K562 (cell line): ENCODE measurements at regions not wholly inside any gene's neighbourhood (a gene's known extent, or its start where the extent isn't known, plus 50 kb on each side); places are given as distances from the start of the nearest gene placed in this dataset.

Experiments
- ATAC-seq: fragments of 200-7000 bp; cut with Tn5 transposase; 3 replicates; pipeline ENCODE4 v1.9.1; 2020; ENCODE audit warnings: moderate library complexity
- BruUV-seq: library from RNA; stranded (reverse); fragments of 400-500 nt; replicated peaks from 2 replicates; lab custom pipeline; 2021; lab: Mats Ljungman, UMichigan
- CTCF ChIA-PET: fragments of 300-600 bp; formaldehyde crosslinking; extraction: SDS; loops from one replicate; lab custom pipeline; 2021; ENCODE audit warnings: low intra/inter-chr PET ratio; lab: Yijun Ruan, JAX
- POLR2A ChIA-PET: fragments of 300-600, 350-650 bp; sonication (Branson Sonifier 250); formaldehyde crosslinking; extraction: SDS; loops from one replicate; lab custom pipeline; 2021; ENCODE audit warnings: antibody characterized with exemption, inconsistent platforms; lab: Yijun Ruan, JAX
- DNase-seq, 4 experiments: peaks; one replicate each; pipeline versions ENCODE4 v3.0.0 to v3.0.0-alpha.2; 2011 to 2018; ENCODE audit warnings: low spot score in 3 of 4, mixed read lengths in 3 of 4; ENCODE audit errors: extremely low read depth in 1 of 4
- FAIRE-seq: peaks from 2 replicates; lab custom pipeline; 2011; peaks lifted over from hg19 to GRCh38; lab: Jason Lieb, UNC
- H2AFZ ChIP-seq: 2 replicates; pipeline ENCODE4 v1.6.0; 2011; ENCODE audit warnings: low read depth, low read length, control low read depth, inconsistent platforms
- H3K27ac ChIP-seq: fragments of 200-600 bp; 3 replicates; pipeline ENCODE4 v1.8.0; 2011; ENCODE audit warnings: low read depth, mild to moderate bottlenecking, control low read depth, inconsistent platforms, low read length, moderate library complexity, mixed read lengths; ENCODE audit errors: extremely low read depth
- H3K27me3 ChIP-seq, 2 experiments: fragments of 300-600 bp in 1 of 2; 2 replicates in 1 of 2; 3 replicates in 1 of 2; pipeline versions ENCODE4 v1.6.0 to v1.8.0; 2011; ENCODE audit warnings: inconsistent platforms in 2 of 2, low read length in 2 of 2, mild to moderate bottlenecking in 1 of 2, mixed read lengths in 1 of 2, moderate library complexity in 1 of 2; ENCODE audit not compliant: control insufficient read depth in 2 of 2, insufficient read depth in 2 of 2
- H3K36me3 ChIP-seq: fragments of 300-600 bp; 3 replicates; pipeline ENCODE4 v1.8.0; 2011; ENCODE audit warnings: mild to moderate bottlenecking, low read length, inconsistent platforms; ENCODE audit not compliant: control insufficient read depth, insufficient read depth
- H3K4me1 ChIP-seq, 2 experiments: fragments of 200-600 bp in 1 of 2; replicated peaks in 1 of 2; 2 replicates in 1 of 2; 3 replicates in 1 of 2; pipeline versions ENCODE4 v1.5.1 to v1.8.0; 2011; ENCODE audit warnings: inconsistent platforms in 2 of 2, low read length in 2 of 2, mild to moderate bottlenecking in 1 of 2, mixed read lengths in 1 of 2, moderate library complexity in 1 of 2; ENCODE audit not compliant: control insufficient read depth in 2 of 2, insufficient read depth in 2 of 2
- H3K4me2 ChIP-seq: 2 replicates; pipeline ENCODE4 v1.6.1; 2011; ENCODE audit warnings: low read length, control low read depth, inconsistent platforms, mixed read lengths; ENCODE audit not compliant: insufficient read depth
- H3K4me3 ChIP-seq: fragments of 200-600 bp; sonication (generic), shearing (Covaris generic); 2 replicates; pipeline ENCODE4 v1.5.1; 2016; ENCODE audit warnings: control low read depth, inconsistent platforms
- H3K79me2 ChIP-seq: fragments of 200-600 bp; 3 replicates; pipeline ENCODE4 v1.8.0; 2011; ENCODE audit warnings: low read length, inconsistent platforms; ENCODE audit not compliant: control insufficient read depth, insufficient read depth
- H3K9ac ChIP-seq, 2 experiments: 2 replicates each; pipeline versions ENCODE4 v1.6.0 to v1.6.1; 2011; ENCODE audit warnings: low read depth in 2 of 2, low read length in 2 of 2, control low read depth in 1 of 2, inconsistent platforms in 1 of 2, mild to moderate bottlenecking in 1 of 2, mixed read lengths in 1 of 2; ENCODE audit not compliant: insufficient read depth in 1 of 2
- H3K9me1 ChIP-seq: one replicate; pipeline ENCODE4 v1.6.0; 2011; ENCODE audit warnings: inconsistent platforms, mild to moderate bottlenecking, low read length, moderate library complexity; ENCODE audit not compliant: control insufficient read depth, insufficient read depth
- H3K9me3 ChIP-seq: replicated peaks from 2 replicates; pipeline ENCODE4 v1.5.1; 2011; ENCODE audit warnings: low read depth, low read length, inconsistent platforms; ENCODE audit not compliant: control insufficient read depth, insufficient read depth
- H4K20me1 ChIP-seq: replicated peaks from 2 replicates; pipeline ENCODE4 v1.6.1; 2011; ENCODE audit warnings: low read length, inconsistent platforms, mixed read lengths; ENCODE audit not compliant: control insufficient read depth, insufficient read depth
- CBX3 ChIP-seq, 2 experiments: IDR thresholded peaks; 1 replicate in 1 of 2; 2 replicates in 1 of 2; pipeline ENCODE4 v1.6.1; 2012; ENCODE audit warnings: inconsistent platforms in 2 of 2, low read length in 2 of 2, borderline replicate concordance in 1 of 2, control low read depth in 1 of 2
- EGR1 ChIP-seq: fragments of 450-650 bp; conservative IDR thresholded peaks from 2 replicates; pipeline ENCODE4 v1.6.1; 2017; ENCODE audit warnings: mild to moderate bottlenecking
- GABPA ChIP-seq: fragments of 200-800 bp; sonication (Bioruptor generic); conservative IDR thresholded peaks from 2 replicates; pipeline ENCODE4 v1.6.1; 2016; ENCODE audit warnings: low read depth, missing genetic modification characterization, missing compliant biosample characterization
- GTF2E2 ChIP-seq: fragments of 200-800 bp; sonication (Bioruptor generic); IDR thresholded peaks from 2 replicates; pipeline ENCODE4 v1.6.1; 2016; ENCODE audit warnings: missing genetic modification characterization, missing compliant biosample characterization
- KAT2B ChIP-seq: IDR thresholded peaks from one replicate; pipeline ENCODE4 v1.6.1; 2012; ENCODE audit warnings: low read depth, mild to moderate bottlenecking, control low read depth, inconsistent platforms, low read length, moderate library complexity
- NFIC ChIP-seq: fragments of 450-650 bp; IDR thresholded peaks from 2 replicates; pipeline ENCODE4 v1.6.1; 2017; ENCODE audit warnings: mild to moderate bottlenecking, inconsistent platforms
- NRF1 ChIP-seq, 2 experiments: fragments of 450-650 bp; IDR thresholded peaks in 1 of 2; conservative IDR thresholded peaks in 1 of 2; 2 replicates each; pipeline ENCODE4 v1.6.1; 2014; ENCODE audit warnings: mild to moderate bottlenecking in 2 of 2
- PHF8 ChIP-seq: fragments of 200-600 bp; sonication (generic); IDR thresholded peaks from 2 replicates; pipeline ENCODE4 v1.6.1; 2012; ENCODE audit warnings: mixed run types, mild to moderate bottlenecking, inconsistent platforms, low read length, moderate library complexity, borderline replicate concordance
- RFX1 ChIP-seq: fragments of 450-650 bp; IDR thresholded peaks from 2 replicates; pipeline ENCODE4 v1.6.1; 2016; ENCODE audit warnings: mild to moderate bottlenecking, moderate library complexity
- TBL1XR1 ChIP-seq, 2 experiments: IDR thresholded peaks; 2 replicates each; pipeline ENCODE4 v1.6.1; 2012; ENCODE audit warnings: improper control_type of control experiment in 2 of 2, low read length in 2 of 2, mild to moderate bottlenecking in 1 of 2
- ZBTB1 ChIP-seq: sonication (generic); formaldehyde crosslinking; IDR thresholded peaks from 2 replicates; pipeline ENCODE4 v1.8.1; 2023; ENCODE audit warnings: missing genetic modification reagents, low read depth, mild to moderate bottlenecking, borderline replicate concordance
- ZNF311 ChIP-seq: fragments of 250-450 bp; sonication (Bioruptor Pico); IDR thresholded peaks from 2 replicates; pipeline ENCODE4 v1.4.0; 2020; ENCODE audit warnings: mild to moderate bottlenecking, moderate library complexity
- ZNF507 ChIP-seq: conservative IDR thresholded peaks from 2 replicates; pipeline ENCODE4 v1.6.1; 2017; ENCODE audit warnings: missing genetic modification characterization, missing compliant biosample characterization
- WGBS: fragments of 100-300 bp; shearing (Covaris generic); methylation state at CpG from one replicate; pipeline ENCODE4 v1.1.6; 2016; ENCODE audit warnings: low coverage, mixed read lengths; ENCODE audit not compliant: insufficient coverage; ENCODE audit errors: missing lambda C conversion rate; 5-methylcytosine and 5-hydroxymethylcytosine counted together
- in situ Hi-C: fragments of 300-500 bp; cut with MboI; formaldehyde crosslinking; loops from 4 replicates; pipeline ENCODE4 v1.15.0; 2018; ENCODE audit warnings: inconsistent platforms, mixed read lengths
- intact Hi-C: fragments of 100-400 bp; cut with micrococcal nuclease; formaldehyde crosslinking; loops from 2 replicates; pipeline ENCODE4 v1.14.2; 2022
- TF ChIP-seq, protein P1 (sequence below): sonication (generic); formaldehyde crosslinking; IDR thresholded peaks from 2 replicates; pipeline ENCODE4 v1.8.0; 2022; ENCODE audit warnings: missing genetic modification reagents, mild to moderate bottlenecking, moderate library complexity, borderline replicate concordance
- TF ChIP-seq, protein P2 (sequence below), 2 experiments: fragments of 450-650 bp; conservative IDR thresholded peaks; 2 replicates each; pipeline ENCODE4 v1.6.1; 2017; ENCODE audit warnings: mild to moderate bottlenecking in 2 of 2, moderate library complexity in 2 of 2
- TF ChIP-seq, protein P3 (sequence below): fragments of 450-650 bp; formaldehyde crosslinking; IDR thresholded peaks from 2 replicates; pipeline ENCODE4 v1.4.0; 2020; ENCODE audit warnings: mild to moderate bottlenecking, moderate library complexity
- TF ChIP-seq, protein P4 (sequence below): IDR thresholded peaks from 2 replicates; pipeline ENCODE4 v1.6.1; 2011; ENCODE audit warnings: borderline replicate concordance, low read depth, mild to moderate bottlenecking, moderate library complexity, low read length; ENCODE audit not compliant: insufficient read depth, poor library complexity, severe bottlenecking

DNA sequence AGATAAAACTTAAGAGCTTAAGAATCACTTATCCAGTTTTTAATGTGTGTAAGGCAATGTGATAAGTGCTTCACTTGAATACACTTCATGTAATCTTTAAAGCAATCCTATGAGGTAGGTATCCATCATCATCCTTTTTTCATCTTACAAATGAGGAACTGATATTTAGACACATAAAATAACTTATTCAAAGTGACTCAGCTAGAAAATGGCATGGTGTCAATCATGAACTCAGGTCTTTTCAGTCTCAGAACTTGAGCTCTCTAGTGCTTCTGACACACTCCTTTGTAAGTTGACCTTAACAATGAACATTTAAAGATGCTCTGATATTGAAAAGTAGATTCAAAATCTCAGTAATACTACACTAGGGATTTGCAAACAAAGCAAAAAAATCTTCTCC lies 224.8 kb upstream of the TEX13C start (continued):
- TF ChIP-seq, protein P1, sequence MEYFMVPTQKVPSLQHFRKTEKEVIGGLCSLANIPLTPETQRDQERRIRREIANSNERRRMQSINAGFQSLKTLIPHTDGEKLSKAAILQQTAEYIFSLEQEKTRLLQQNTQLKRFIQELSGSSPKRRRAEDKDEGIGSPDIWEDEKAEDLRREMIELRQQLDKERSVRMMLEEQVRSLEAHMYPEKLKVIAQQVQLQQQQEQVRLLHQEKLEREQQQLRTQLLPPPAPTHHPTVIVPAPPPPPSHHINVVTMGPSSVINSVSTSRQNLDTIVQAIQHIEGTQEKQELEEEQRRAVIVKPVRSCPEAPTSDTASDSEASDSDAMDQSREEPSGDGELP = no peak
- TF ChIP-seq ZNF311 (CRISPR knock-in tag) (no peak), EGR1 (no peak), GABPA (tag) (no peak)

DNA sequence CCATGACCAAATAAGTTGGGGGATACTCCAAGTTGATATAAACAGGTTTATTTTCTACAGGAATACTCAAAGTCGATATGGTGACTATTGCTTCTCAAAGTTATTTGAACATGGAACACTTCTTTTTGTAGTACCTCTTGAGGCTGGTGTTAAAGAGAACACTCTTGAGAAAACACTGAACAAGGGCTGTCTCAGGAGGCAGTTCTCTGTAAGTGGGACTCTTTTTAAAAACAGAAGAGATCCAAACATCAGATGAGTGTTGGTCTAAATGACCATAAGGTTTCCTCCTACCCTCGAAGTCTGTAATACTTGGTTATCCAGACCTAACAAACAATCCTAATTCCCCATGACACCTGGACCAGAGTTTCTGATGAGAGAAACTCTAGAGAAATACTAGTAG lies 223.2 kb upstream of the TEX13C start:
- DNase-seq (no peak), ATAC-seq (no peak), FAIRE-seq (no peak)
- in situ Hi-C loops = no loop called here
- BruUV-seq = no TSS peak
- Histone ChIP-seq H4K20me1 (no peaks in the 10 kb centered on the region), H3K79me2 (no peaks in the 10 kb centered on the region), H3K36me3 (no peaks in the 10 kb centered on the region), H3K27ac (no peak overlapping the region), H2AFZ (no peak overlapping the region), H3K9ac (no peak overlapping the region), H3K4me2 (no peak overlapping the region), H3K27me3 (no peaks in the 10 kb centered on the region), H3K4me3 (no peak overlapping the region), H3K9me3 (no peaks in the 10 kb centered on the region), H3K9me1 (no peaks in the 10 kb centered on the region), H3K4me1 (no peaks in the 10 kb centered on the region)
- ChIA-PET POLR2A (no interaction called here), CTCF (no interaction called here)
- 5% methylated on average over 2 of the region's 2 CpGs for WGBS
- intact Hi-C loops = no loop called here
- no peak for TF ChIP-seq ZNF507 (tag)
- TF ChIP-seq, protein P2, sequence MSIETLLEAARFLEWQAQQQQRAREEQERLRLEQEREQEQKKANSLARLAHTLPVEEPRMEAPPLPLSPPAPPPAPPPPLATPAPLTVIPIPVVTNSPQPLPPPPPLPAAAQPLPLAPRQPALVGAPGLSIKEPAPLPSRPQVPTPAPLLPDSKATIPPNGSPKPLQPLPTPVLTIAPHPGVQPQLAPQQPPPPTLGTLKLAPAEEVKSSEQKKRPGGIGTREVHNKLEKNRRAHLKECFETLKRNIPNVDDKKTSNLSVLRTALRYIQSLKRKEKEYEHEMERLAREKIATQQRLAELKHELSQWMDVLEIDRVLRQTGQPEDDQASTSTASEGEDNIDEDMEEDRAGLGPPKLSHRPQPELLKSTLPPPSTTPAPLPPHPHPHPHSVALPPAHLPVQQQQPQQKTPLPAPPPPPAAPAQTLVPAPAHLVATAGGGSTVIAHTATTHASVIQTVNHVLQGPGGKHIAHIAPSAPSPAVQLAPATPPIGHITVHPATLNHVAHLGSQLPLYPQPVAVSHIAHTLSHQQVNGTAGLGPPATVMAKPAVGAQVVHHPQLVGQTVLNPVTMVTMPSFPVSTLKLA (conservative IDR thresholded peaks at IDR 0.05) = no peak
- no peak for TF ChIP-seq TBL1XR1 (IDR thresholded peaks at IDR 0.05; ENCODE audit: low read length in 2 of 2)
- no peak for TF ChIP-seq GTF2E2
- TF ChIP-seq, protein P3, sequence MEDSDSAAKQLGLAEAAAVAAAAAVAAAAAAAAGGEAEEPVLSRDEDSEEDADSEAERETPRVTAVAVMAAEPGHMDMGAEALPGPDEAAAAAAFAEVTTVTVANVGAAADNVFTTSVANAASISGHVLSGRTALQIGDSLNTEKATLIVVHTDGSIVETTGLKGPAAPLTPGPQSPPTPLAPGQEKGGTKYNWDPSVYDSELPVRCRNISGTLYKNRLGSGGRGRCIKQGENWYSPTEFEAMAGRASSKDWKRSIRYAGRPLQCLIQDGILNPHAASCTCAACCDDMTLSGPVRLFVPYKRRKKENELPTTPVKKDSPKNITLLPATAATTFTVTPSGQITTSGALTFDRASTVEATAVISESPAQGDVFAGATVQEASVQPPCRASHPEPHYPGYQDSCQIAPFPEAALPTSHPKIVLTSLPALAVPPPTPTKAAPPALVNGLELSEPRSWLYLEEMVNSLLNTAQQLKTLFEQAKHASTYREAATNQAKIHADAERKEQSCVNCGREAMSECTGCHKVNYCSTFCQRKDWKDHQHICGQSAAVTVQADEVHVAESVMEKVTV (CRISPR knock-in tag) = no peak
- no peak for TF ChIP-seq PHF8
- TF ChIP-seq CBX3 (IDR thresholded peaks at IDR 0.05; ENCODE audit: borderline replicate concordance in 1 of 2, low read length in 2 of 2) = no peak
- TF ChIP-seq, protein P4, sequence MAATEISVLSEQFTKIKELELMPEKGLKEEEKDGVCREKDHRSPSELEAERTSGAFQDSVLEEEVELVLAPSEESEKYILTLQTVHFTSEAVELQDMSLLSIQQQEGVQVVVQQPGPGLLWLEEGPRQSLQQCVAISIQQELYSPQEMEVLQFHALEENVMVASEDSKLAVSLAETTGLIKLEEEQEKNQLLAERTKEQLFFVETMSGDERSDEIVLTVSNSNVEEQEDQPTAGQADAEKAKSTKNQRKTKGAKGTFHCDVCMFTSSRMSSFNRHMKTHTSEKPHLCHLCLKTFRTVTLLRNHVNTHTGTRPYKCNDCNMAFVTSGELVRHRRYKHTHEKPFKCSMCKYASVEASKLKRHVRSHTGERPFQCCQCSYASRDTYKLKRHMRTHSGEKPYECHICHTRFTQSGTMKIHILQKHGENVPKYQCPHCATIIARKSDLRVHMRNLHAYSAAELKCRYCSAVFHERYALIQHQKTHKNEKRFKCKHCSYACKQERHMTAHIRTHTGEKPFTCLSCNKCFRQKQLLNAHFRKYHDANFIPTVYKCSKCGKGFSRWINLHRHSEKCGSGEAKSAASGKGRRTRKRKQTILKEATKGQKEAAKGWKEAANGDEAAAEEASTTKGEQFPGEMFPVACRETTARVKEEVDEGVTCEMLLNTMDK = no peak
- TF ChIP-seq NRF1 (conservative IDR thresholded peaks at IDR 0.05 in 1 of 2, IDR thresholded peaks at IDR 0.05 in 1 of 2) = no peak
- TF ChIP-seq KAT2B = no peak
- no peak for TF ChIP-seq NFIC
- TF ChIP-seq RFX1 = no peak
- TF ChIP-seq ZBTB1 (CRISPR knock-in tag) = no peak
